HUES64 (cell line): ENCODE measurements at regions not wholly inside any gene's neighbourhood (a gene's known extent, or its start where the extent isn't known, plus 50 kb on each side); places are given as distances from the start of the nearest gene placed in this dataset.
"Not testable (repeated sequence)": the region's sequence is repeated elsewhere in the genome, so short reads cannot be mapped to it uniquely, and the experiment has no call there.

Source experiments
- H3K27ac ChIP-seq: 2 replicates; pipeline ENCODE4 v1.7.0; 2013; ENCODE audit warnings: low read depth, low read length, inconsistent platforms
- H3K27me3 ChIP-seq: 2 replicates; pipeline ENCODE4 v1.6.1; 2013; ENCODE audit warnings: mild to moderate bottlenecking, low read length; ENCODE audit not compliant: insufficient read depth
- H3K36me3 ChIP-seq: 2 replicates; pipeline ENCODE4 v1.6.1; 2013; ENCODE audit warnings: mild to moderate bottlenecking, low read length; ENCODE audit not compliant: insufficient read depth
- H3K4me1 ChIP-seq: 2 replicates; pipeline ENCODE4 v1.6.1; 2013; ENCODE audit warnings: mild to moderate bottlenecking, low read length, moderate library complexity; ENCODE audit not compliant: insufficient read depth
- H3K4me3 ChIP-seq: 2 replicates; pipeline ENCODE4 v1.5.1; 2013; ENCODE audit warnings: mild to moderate bottlenecking, low read length, moderate library complexity
- H3K9ac ChIP-seq: 2 replicates; pipeline ENCODE4 v1.6.1; 2013; ENCODE audit warnings: mild to moderate bottlenecking, low read depth, low read length
- H3K9me3 ChIP-seq: 2 replicates; pipeline ENCODE4 v1.6.1; 2013; ENCODE audit warnings: low read depth, low read length; ENCODE audit not compliant: insufficient read depth
- WGBS: fragments of 150-250, 120-280 bp; methylation state at CpG from one replicate; pipeline ENCODE4 v1.1.7; 2013; ENCODE audit warnings: missing lambda C conversion rate; 5-methylcytosine and 5-hydroxymethylcytosine counted together

GRCh38 chr1:115534106-115534505, 107.7 kb upstream of the VANGL1 start:
- Histone ChIP-seq H3K27ac (no peak overlapping the region), H3K4me3 (no peak overlapping the region)
- WGBS, result 81% methylated on average over 1 of the region's 1 CpG

GRCh38 chr1:115531631-115532264, 110.0 kb upstream of the VANGL1 start:
- Histone ChIP-seq H3K9me3 (no peaks in the 10 kb centered on the region), H3K9ac (no peak overlapping the region), H3K36me3 (no peaks in the 10 kb centered on the region), H3K4me1 (peaks cover 31% of the 10 kb centered on the region), H3K4me3 (no peak overlapping the region), H3K27me3 (no peaks in the 10 kb centered on the region), H3K27ac (no peak overlapping the region)
- WGBS, result 71% methylated on average over 5 of the region's 6 CpGs

More at GRCh38 chr1:115534106-115534505, 107.7 kb upstream of the VANGL1 start:
- Histone ChIP-seq H3K4me1 (peaks cover 24% of the 10 kb centered on the region), H3K36me3 (no peaks in the 10 kb centered on the region), H3K9me3 (no peaks in the 10 kb centered on the region), H3K27me3 (no peaks in the 10 kb centered on the region), H3K9ac (no peak overlapping the region)

- no peak overlapping the region for H3K27ac ChIP-seq
- peaks cover 33% of the 10 kb centered on the region for H3K4me1 ChIP-seq
- no peak overlapping the region for H3K4me3 ChIP-seq
- no peaks in the 10 kb centered on the region for H3K27me3 ChIP-seq
- H3K9ac ChIP-seq, result no peak overlapping the region
- no peaks in the 10 kb centered on the region for H3K36me3 ChIP-seq
- no peaks in the 10 kb centered on the region for H3K9me3 ChIP-seq
- 96% methylated on average over 1 of the region's 1 CpG for WGBS
Observed at GRCh38 chr1:115530407-115530806, 111.4 kb upstream of the VANGL1 start.

GRCh38 chr1:115529216-115529897, 112.4 kb upstream of the VANGL1 start:
- H3K27ac ChIP-seq, result no peak overlapping the region
- no peaks in the 10 kb centered on the region for H3K9me3 ChIP-seq
- no peak overlapping the region for H3K9ac ChIP-seq
- H3K4me1 ChIP-seq, result peaks cover 35% of the 10 kb centered on the region
- no peaks in the 10 kb centered on the region for H3K27me3 ChIP-seq
- H3K36me3 ChIP-seq, result no peaks in the 10 kb centered on the region
- H3K4me3 ChIP-seq, result no peak overlapping the region
- 96% methylated on average over 2 of the region's 2 CpGs for WGBS

GRCh38 chr1:115528336-115528735, 113.4 kb upstream of the VANGL1 start:
- WGBS, result 62% methylated on average over 3 of the region's 3 CpGs
- H3K9me3 ChIP-seq, H3K27me3 ChIP-seq, H3K27ac ChIP-seq, H3K9ac ChIP-seq, H3K36me3 ChIP-seq, H3K4me3 ChIP-seq: not testable (repeated sequence)
- peaks cover 34% of the 10 kb centered on the region for H3K4me1 ChIP-seq

GRCh38 chr1:115527746-115528145, 114.0 kb upstream of the VANGL1 start:
- WGBS, result 91% methylated on average over 5 of the region's 5 CpGs
- Histone ChIP-seq H3K36me3 (no peaks in the 10 kb centered on the region), H3K4me1 (peaks cover 29% of the 10 kb centered on the region)

GRCh38 chr1:115526900-115527299, 114.9 kb upstream of the VANGL1 start:
- H3K4me3 ChIP-seq, result no peak overlapping the region
- H3K27me3 ChIP-seq, result no peaks in the 10 kb centered on the region
- no peaks in the 10 kb centered on the region for H3K36me3 ChIP-seq
- no peak overlapping the region for H3K27ac ChIP-seq
- H3K9ac ChIP-seq, result no peak overlapping the region
- H3K9me3 ChIP-seq, result no peaks in the 10 kb centered on the region
- peaks cover 22% of the 10 kb centered on the region for H3K4me1 ChIP-seq

More at GRCh38 chr1:115527746-115528145, 114.0 kb upstream of the VANGL1 start:
- no peak overlapping the region for H3K27ac ChIP-seq
- H3K9me3 ChIP-seq, result no peaks in the 10 kb centered on the region
- no peak overlapping the region for H3K9ac ChIP-seq
- no peak overlapping the region for H3K4me3 ChIP-seq
- H3K27me3 ChIP-seq, result no peaks in the 10 kb centered on the region

GRCh38 chr1:115524236-115524635, 117.5 kb upstream of the VANGL1 start:
- Histone ChIP-seq H3K9me3 (no peaks in the 10 kb centered on the region), H3K36me3 (no peaks in the 10 kb centered on the region), H3K9ac (no peak overlapping the region), H3K27ac (no peak overlapping the region), H3K27me3 (no peaks in the 10 kb centered on the region), H3K4me1 (peaks cover 11% of the 10 kb centered on the region; the same call in 1 of the 2 replicates), H3K4me3 (no peak overlapping the region)
- WGBS, result 100% methylated on average over 1 of the region's 1 CpG

GRCh38 chr1:115522386-115522785, 119.4 kb upstream of the VANGL1 start:
- Histone ChIP-seq H3K4me3 (no peak overlapping the region), H3K36me3 (no peaks in the 10 kb centered on the region), H3K27ac (no peak overlapping the region), H3K27me3 (no peaks in the 10 kb centered on the region), H3K9me3 (no peaks in the 10 kb centered on the region), H3K9ac (no peak overlapping the region), H3K4me1 (peaks cover 9% of the 10 kb centered on the region; the same call in 1 of the 2 replicates)

GRCh38 chr1:115515270-115515669, 126.5 kb upstream of the VANGL1 start:
- no peak overlapping the region for H3K27ac ChIP-seq
- H3K27me3 ChIP-seq, result no peaks in the 10 kb centered on the region
- no peaks in the 10 kb centered on the region for H3K9me3 ChIP-seq
- peaks cover 6% of the 10 kb centered on the region; the same call in 1 of the 2 replicates for H3K4me1 ChIP-seq
- H3K36me3 ChIP-seq, result no peaks in the 10 kb centered on the region
- H3K4me3 ChIP-seq, result no peak overlapping the region
- 83% methylated on average over 4 of the region's 4 CpGs for WGBS
- no peak overlapping the region for H3K9ac ChIP-seq

- not testable (repeated sequence) for H3K9ac ChIP-seq, H3K9me3 ChIP-seq, H3K36me3 ChIP-seq, H3K27me3 ChIP-seq, H3K4me1 ChIP-seq, H3K27ac ChIP-seq, H3K4me3 ChIP-seq
- WGBS, result 89% methylated on average over 4 of the region's 4 CpGs
Observed at GRCh38 chr1:115510226-115510625, 131.5 kb upstream of the VANGL1 start.
